GM23338 (cell line): ENCODE measurements at regions not wholly inside any gene's neighbourhood (a gene's known extent, or its start where the extent isn't known, plus 50 kb on each side); places are given as distances from the start of the nearest gene placed in this dataset.

ENCODE experiments used
- CTCF ChIP-seq, 2 experiments: fragments of 200-600 bp in 1 of 2; sonication (generic) in 1 of 2; conservative IDR thresholded peaks; 2 replicates each; pipeline versions ENCODE4 v1.5.1 to v1.6.1; 2016 to 2017; ENCODE audit warnings: antibody characterized with exemption in 2 of 2, low read depth in 2 of 2, mild to moderate bottlenecking in 2 of 2, moderate library complexity in 1 of 2
- ETS1 ChIP-seq: IDR thresholded peaks from 2 replicates; pipeline ENCODE4 v1.6.1; 2016; ENCODE audit warnings: antibody characterized with exemption
- EZH2 ChIP-seq: fragments of 200-600 bp; sonication (generic); IDR thresholded peaks from one replicate; pipeline ENCODE4 v1.8.0; 2017; ENCODE audit warnings: antibody characterized with exemption, mild to moderate bottlenecking, low read depth; ENCODE audit not compliant: unreplicated experiment

GRCh38 chr3:197404030-197404429, 105.6 kb upstream of the DLG1 start:
- no peak for TF ChIP-seq EZH2
- no peak for TF ChIP-seq CTCF (conservative IDR thresholded peaks at IDR 0.05; ENCODE audit: low read depth in 2 of 2)
- no peak for TF ChIP-seq ETS1
